ENCODE measurements at regions not wholly inside any gene's neighbourhood (a gene's known extent, or its start where the extent isn't known, plus 50 kb on each side); places are given as distances from the start of the nearest gene placed in this dataset.

GRCh38 chr22:36088292-36088691 lies 59.7 kb upstream of the RBFOX2 start:
- H3K27me3 ChIP-seq = no peaks in the 10 kb centered on the region
- ATAC-seq (ENCODE audit: low FRiP score in 2 of 2) = no peak
- no peak for TF ChIP-seq POLR2A (IDR thresholded peaks at IDR 0.05)
- TF ChIP-seq, protein P1, sequence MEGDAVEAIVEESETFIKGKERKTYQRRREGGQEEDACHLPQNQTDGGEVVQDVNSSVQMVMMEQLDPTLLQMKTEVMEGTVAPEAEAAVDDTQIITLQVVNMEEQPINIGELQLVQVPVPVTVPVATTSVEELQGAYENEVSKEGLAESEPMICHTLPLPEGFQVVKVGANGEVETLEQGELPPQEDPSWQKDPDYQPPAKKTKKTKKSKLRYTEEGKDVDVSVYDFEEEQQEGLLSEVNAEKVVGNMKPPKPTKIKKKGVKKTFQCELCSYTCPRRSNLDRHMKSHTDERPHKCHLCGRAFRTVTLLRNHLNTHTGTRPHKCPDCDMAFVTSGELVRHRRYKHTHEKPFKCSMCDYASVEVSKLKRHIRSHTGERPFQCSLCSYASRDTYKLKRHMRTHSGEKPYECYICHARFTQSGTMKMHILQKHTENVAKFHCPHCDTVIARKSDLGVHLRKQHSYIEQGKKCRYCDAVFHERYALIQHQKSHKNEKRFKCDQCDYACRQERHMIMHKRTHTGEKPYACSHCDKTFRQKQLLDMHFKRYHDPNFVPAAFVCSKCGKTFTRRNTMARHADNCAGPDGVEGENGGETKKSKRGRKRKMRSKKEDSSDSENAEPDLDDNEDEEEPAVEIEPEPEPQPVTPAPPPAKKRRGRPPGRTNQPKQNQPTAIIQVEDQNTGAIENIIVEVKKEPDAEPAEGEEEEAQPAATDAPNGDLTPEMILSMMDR (IDR thresholded peaks at IDR 0.05) = no peak
- TF ChIP-seq POLR2AphosphoS5 (IDR thresholded peaks at IDR 0.05) = no peak
- no peak for TF ChIP-seq EP300 (IDR thresholded peaks at IDR 0.05)

GRCh38 chr22:36087784-36088183 lies 59.2 kb upstream of the RBFOX2 start:
- no peak overlapping the region for H3K4me3 ChIP-seq
- H3K4me1 ChIP-seq = no peaks in the 10 kb centered on the region
- 93 to 96% methylated on average over 5 of the region's 5 CpGs for WGBS, 2 donors
- no peaks in the 10 kb centered on the region for H3K9me3 ChIP-seq
- no peak for DNase-seq
- TF ChIP-seq POLR2AphosphoS5 (IDR thresholded peaks at IDR 0.05) (no peak), EP300 (IDR thresholded peaks at IDR 0.05) (no peak)
- no peaks in the 10 kb centered on the region for H3K36me3 ChIP-seq
- no peak for ATAC-seq (ENCODE audit: low FRiP score in 2 of 2)
- no peaks in the 10 kb centered on the region for H3K27me3 ChIP-seq
- H3K27ac ChIP-seq = no peak overlapping the region

More at GRCh38 chr22:36088292-36088691, 59.7 kb upstream of the RBFOX2 start:
- H3K9me3 ChIP-seq = no peaks in the 10 kb centered on the region
- no peak for DNase-seq
- no peak overlapping the region for H3K4me3 ChIP-seq
- 88 to 90% methylated on average over 6 of the region's 6 CpGs for WGBS, 2 donors
- no peak overlapping the region for H3K27ac ChIP-seq
- no peaks in the 10 kb centered on the region for H3K4me1 ChIP-seq
- no peaks in the 10 kb centered on the region for H3K36me3 ChIP-seq

DNA sequence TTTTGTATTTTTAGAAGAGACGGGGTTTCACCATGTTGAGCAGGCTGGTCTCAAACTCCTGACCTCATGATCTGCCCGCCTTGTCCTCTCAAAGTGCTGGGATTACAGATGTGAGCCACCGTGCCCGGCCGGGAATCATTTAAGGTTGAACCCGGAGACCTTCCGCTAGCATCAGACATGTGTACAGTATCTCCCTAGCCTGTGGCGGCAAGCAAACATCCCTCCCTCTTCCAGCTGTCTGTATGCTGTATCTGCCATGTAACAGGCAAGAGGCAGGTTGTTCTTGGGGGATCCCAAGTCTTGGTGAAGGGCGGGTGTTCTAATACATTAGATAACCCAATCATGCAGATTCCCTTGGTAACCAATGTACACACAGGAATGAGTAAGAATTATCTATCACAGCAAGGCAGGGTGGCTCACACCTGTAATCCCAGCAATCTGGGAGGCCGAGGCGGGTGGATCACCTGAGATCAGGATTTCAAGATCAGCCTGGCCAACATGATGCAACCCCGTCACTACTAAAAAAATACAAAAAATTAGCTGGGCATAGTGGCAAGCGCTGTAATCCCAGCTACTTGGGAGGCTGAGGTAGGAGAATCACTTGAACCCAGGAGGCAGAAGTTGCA lies 58.1 kb upstream of the RBFOX2 start:
- Histone ChIP-seq H3K27me3 (no peaks in the 10 kb centered on the region), H3K36me3 (no peaks in the 10 kb centered on the region), H3K9me3 (no peaks in the 10 kb centered on the region), H3K27ac (no peak overlapping the region), H3K4me1 (no peaks in the 10 kb centered on the region), H3K4me3 (no peak overlapping the region)
- TF ChIP-seq POLR2A (IDR thresholded peaks at IDR 0.05) = no peak
- TF ChIP-seq POLR2AphosphoS5 (IDR thresholded peaks at IDR 0.05) = no peak
- TF ChIP-seq, protein P1 (IDR thresholded peaks at IDR 0.05) = no peak
- TF ChIP-seq EP300 (IDR thresholded peaks at IDR 0.05) = no peak
- DNase-seq (no peak), ATAC-seq (ENCODE audit: low FRiP score in 2 of 2) (no peak)
- WGBS, 2 donors = 96 to 97% methylated on average over 13 of the region's 13 CpGs

- H3K4me1 ChIP-seq = no peaks in the 10 kb centered on the region
- no peak for DNase-seq
- no peaks in the 10 kb centered on the region for H3K36me3 ChIP-seq
- no peak overlapping the region for H3K4me3 ChIP-seq
- H3K27ac ChIP-seq = no peak overlapping the region
- ATAC-seq (ENCODE audit: low FRiP score in 2 of 2) = no peak
- no peak for TF ChIP-seq EP300 (IDR thresholded peaks at IDR 0.05)
- TF ChIP-seq POLR2A (IDR thresholded peaks at IDR 0.05) = no peak
- no peak for TF ChIP-seq POLR2AphosphoS5 (IDR thresholded peaks at IDR 0.05)
- TF ChIP-seq, protein P1 (IDR thresholded peaks at IDR 0.05) = no peak
- no peaks in the 10 kb centered on the region for H3K27me3 ChIP-seq
- no peaks in the 10 kb centered on the region for H3K9me3 ChIP-seq
- 80 to 87% methylated on average over 4 to 6 of the region's 6 CpGs for WGBS, 2 donors
Observed at GRCh38 chr22:36086170-36086490, 57.5 kb upstream of the RBFOX2 start.

DNA sequence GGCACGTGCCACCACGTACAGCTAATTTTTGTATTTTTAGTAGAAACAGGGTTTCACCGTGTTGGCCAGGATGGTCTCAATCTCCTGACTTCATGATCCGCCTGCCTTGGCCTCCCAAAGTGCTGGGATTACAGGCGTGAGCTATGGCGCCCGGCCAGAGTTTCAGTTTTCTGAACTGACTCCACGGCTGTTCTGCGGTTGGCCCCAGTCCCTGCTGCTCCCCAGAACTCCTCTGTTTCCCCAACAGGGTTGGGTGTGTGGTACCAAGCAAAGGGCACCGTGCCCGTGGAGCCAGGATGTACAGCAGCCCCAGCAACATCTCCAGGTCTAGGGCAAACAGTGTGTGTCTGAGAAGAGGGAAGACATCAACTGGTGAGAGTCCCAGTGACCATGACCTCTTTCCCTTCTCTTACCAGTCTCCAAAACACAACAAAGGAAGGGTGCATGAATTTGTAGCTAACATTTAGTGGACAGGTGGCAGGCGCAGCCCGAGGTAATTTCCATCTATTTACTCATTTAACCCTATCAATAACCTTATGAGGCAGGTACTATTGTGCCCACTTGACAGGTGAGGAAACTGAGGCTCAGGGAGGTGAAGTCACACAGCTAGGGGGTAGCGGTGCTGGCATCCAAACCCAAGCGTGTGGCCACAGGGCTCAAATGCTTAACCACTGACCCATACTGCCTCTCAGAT lies 57.0 kb upstream of the RBFOX2 start:
- Histone ChIP-seq H3K4me3 (no peak overlapping the region), H3K27me3 (no peaks in the 10 kb centered on the region), H3K27ac (no peak overlapping the region), H3K36me3 (no peaks in the 10 kb centered on the region), H3K4me1 (no peaks in the 10 kb centered on the region), H3K9me3 (no peaks in the 10 kb centered on the region)
- DNase-seq (no peak), ATAC-seq (ENCODE audit: low FRiP score in 2 of 2) (no peak)
- WGBS, 2 donors = 89 to 98% methylated on average over 14 to 15 of the region's 15 CpGs
- TF ChIP-seq, protein P1 (IDR thresholded peaks at IDR 0.05) = no peak
- TF ChIP-seq POLR2AphosphoS5 (IDR thresholded peaks at IDR 0.05) (no peak), EP300 (IDR thresholded peaks at IDR 0.05) (no peak), POLR2A (IDR thresholded peaks at IDR 0.05) (no peak)

Data from upper lobe of left lung (tissue), 6 donors.